Adrenal gland (tissue), 5 donors: ENCODE measurements at regions not wholly inside any gene's neighbourhood (a gene's known extent, or its start where the extent isn't known, plus 50 kb on each side); places are given as distances from the start of the nearest gene placed in this dataset.

Experiments used
- CTCF ChIP-seq, 6 experiments: fragments of 450-650 bp in 4 of 6; fragments of 200-600 bp in 2 of 6; sonication (generic) in 1 of 6; IDR thresholded peaks; 1 replicate in 5 of 6; 2 replicates in 1 of 6; pipeline versions ENCODE4 v1.5.1 to v1.8.0; 2016 to 2021; ENCODE audit warnings: antibody characterized with exemption in 6 of 6, mild to moderate bottlenecking in 2 of 6, moderate library complexity in 1 of 6
- POLR2A ChIP-seq, 2 donors: fragments of 450-650 bp; IDR thresholded peaks; one replicate each; pipeline ENCODE4 v1.6.1; 2017; ENCODE audit warnings: antibody characterized with exemption in 2 of 2, mild to moderate bottlenecking in 2 of 2, moderate library complexity in 1 of 2
- donor health status: DM: no; HTN: no; CAD: no.

- TF ChIP-seq CTCF (IDR thresholded peaks at IDR 0.05) (no peak), POLR2A (IDR thresholded peaks at IDR 0.05) (no peak)
These were observed 199.0 kb upstream of the NECTIN1 start for GRCh38 chr11:119928047-119928446.
